ENCODE measurements at regions not wholly inside any gene's neighbourhood (a gene's known extent, or its start where the extent isn't known, plus 50 kb on each side); places are given as distances from the start of the nearest gene placed in this dataset.
"Not testable (repeated sequence)": the region's sequence is repeated elsewhere in the genome, so short reads cannot be mapped to it uniquely, and the experiment has no call there.

GRCh38 chr6:81886157-81886556 lies 133.7 kb upstream of the TENT5A start:
- Histone ChIP-seq H3K27ac (no peak overlapping the region), H3K4me1 (no peaks in the 10 kb centered on the region), H3K9me3 (no peaks in the 10 kb centered on the region), H3K27me3 (no peaks in the 10 kb centered on the region), H3K4me3 (no peak overlapping the region), H3K36me3 (no peaks in the 10 kb centered on the region)
- TF ChIP-seq, protein P1, sequence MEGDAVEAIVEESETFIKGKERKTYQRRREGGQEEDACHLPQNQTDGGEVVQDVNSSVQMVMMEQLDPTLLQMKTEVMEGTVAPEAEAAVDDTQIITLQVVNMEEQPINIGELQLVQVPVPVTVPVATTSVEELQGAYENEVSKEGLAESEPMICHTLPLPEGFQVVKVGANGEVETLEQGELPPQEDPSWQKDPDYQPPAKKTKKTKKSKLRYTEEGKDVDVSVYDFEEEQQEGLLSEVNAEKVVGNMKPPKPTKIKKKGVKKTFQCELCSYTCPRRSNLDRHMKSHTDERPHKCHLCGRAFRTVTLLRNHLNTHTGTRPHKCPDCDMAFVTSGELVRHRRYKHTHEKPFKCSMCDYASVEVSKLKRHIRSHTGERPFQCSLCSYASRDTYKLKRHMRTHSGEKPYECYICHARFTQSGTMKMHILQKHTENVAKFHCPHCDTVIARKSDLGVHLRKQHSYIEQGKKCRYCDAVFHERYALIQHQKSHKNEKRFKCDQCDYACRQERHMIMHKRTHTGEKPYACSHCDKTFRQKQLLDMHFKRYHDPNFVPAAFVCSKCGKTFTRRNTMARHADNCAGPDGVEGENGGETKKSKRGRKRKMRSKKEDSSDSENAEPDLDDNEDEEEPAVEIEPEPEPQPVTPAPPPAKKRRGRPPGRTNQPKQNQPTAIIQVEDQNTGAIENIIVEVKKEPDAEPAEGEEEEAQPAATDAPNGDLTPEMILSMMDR (IDR thresholded peaks at IDR 0.05): no peak
- no peak for DNase-seq
- intact Hi-C loops (cut with DNase I; ENCODE audit: low total_unique reads): no loop called here

DNA sequence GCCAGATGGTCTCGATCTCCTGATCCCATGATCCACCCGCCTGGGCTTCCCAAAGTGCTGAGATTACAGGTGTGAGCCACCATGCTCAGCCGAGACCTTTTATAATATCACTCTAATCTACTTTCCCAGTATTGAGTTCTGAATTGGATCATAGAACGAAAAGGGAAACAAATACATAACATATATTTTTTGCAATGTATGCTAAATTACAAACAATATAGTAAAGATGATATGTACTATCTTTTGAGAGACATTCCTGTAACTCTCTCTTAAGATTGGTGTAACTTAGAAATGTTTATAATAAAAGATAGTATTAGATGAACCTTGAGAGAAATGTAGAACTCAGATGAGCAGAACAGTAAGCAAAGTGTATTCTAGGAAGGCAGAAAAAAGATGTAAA lies 129.2 kb upstream of the TENT5A start:
- Histone ChIP-seq H3K36me3 (no peaks in the 10 kb centered on the region), H3K4me1 (no peaks in the 10 kb centered on the region), H3K27me3 (no peaks in the 10 kb centered on the region), H3K4me3 (no peak overlapping the region), H3K27ac (no peak overlapping the region), H3K9me3 (no peaks in the 10 kb centered on the region)
- intact Hi-C loops (cut with DNase I; ENCODE audit: low total_unique reads): no loop called here
- DNase-seq: no peak
- TF ChIP-seq, protein P1 (IDR thresholded peaks at IDR 0.05): no peak

DNA sequence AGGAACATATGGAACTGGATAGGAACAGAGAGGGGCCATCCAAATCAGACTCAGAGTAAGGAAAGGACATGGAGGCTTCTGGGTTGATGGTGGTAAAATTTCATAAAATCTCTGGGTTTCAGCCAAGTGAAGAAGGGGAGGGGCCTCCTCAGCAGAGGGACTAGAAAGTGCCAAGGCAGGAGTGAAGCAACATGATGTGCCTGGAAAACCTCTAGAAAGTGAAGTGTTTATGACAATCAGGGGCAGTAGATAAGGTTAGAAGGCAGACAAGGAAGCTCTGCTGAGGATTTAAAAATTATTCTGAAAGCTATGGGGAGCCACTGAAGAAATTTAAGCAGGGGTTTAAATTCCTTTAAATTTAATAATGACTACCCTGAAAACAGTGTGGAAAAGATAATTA lies 126.0 kb upstream of the TENT5A start:
- H3K4me1 ChIP-seq: no peaks in the 10 kb centered on the region
- H3K27me3 ChIP-seq: no peaks in the 10 kb centered on the region
- intact Hi-C loops (cut with DNase I; ENCODE audit: low total_unique reads): no loop called here
- H3K36me3 ChIP-seq: no peaks in the 10 kb centered on the region
- peaks cover 0 to 8% (median 0%) of the 10 kb centered on the region in 3 donors for H3K9me3 ChIP-seq
- TF ChIP-seq, protein P1 (IDR thresholded peaks at IDR 0.05): no peak
- no peak overlapping the region for H3K4me3 ChIP-seq
- no peak for DNase-seq
- H3K27ac ChIP-seq: no peak overlapping the region

DNA sequence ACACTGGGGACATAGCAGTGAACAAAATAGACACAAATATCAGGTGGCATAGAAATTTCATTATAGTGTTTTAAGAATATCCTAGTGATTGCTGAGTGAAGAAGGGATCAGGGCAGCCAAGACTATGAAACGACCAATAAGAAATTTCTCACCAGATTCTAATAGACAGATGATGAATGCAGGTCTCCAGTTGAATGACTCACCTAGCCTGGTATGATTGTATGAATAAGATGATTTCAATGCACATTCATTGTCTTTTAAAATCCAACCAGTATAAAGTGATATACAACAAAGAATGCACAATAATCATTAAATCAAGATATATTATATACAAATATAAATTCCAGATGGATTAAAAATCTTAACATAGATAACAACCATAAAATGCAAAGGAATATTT lies 124.5 kb upstream of the TENT5A start:
- H3K27ac ChIP-seq: no peak overlapping the region
- peaks cover 0 to 15% (median 0%) of the 10 kb centered on the region in 3 donors for H3K9me3 ChIP-seq
- H3K4me3 ChIP-seq: no peak overlapping the region
- no peaks in the 10 kb centered on the region for H3K36me3 ChIP-seq
- DNase-seq: no peak
- intact Hi-C loops (cut with DNase I; ENCODE audit: low total_unique reads): no loop called here
- no peaks in the 10 kb centered on the region for H3K4me1 ChIP-seq
- TF ChIP-seq, protein P1 (IDR thresholded peaks at IDR 0.05): no peak
- H3K27me3 ChIP-seq: no peaks in the 10 kb centered on the region

DNA sequence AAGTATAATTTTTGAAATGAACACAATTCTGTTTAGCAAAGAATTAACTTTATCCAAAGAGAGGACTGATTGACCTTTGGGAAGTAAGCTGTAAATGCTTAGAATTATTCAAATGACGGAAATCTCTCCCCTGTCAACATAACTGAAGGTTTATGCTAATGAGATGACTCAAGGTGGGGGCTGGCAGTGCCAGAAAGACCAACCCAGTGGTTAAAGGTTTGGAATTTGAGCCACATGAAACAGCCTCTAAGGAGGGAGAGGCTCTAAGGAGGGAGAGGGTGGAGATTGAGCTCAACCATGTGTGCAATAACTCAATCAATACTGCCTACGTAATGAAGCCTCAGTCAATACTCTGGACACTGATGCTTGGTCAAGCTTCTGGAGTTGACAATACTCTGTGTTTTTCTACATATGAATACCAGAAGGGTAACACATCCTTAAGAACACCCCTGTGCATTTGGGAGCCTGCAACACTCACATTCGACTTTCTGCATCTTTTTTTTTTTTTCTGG lies 123.4 kb upstream of the TENT5A start:
- TF ChIP-seq, protein P1 (IDR thresholded peaks at IDR 0.05): no peak
- peaks cover 0 to 21% (median 0%) of the 10 kb centered on the region in 3 donors for H3K9me3 ChIP-seq
- no peaks in the 10 kb centered on the region for H3K36me3 ChIP-seq
- intact Hi-C loops (cut with DNase I; ENCODE audit: low total_unique reads): no loop called here
- H3K4me1 ChIP-seq: no peaks in the 10 kb centered on the region
- H3K4me3 ChIP-seq: no peak overlapping the region
- no peaks in the 10 kb centered on the region for H3K27me3 ChIP-seq
- H3K27ac ChIP-seq: no peak overlapping the region
- no peak for DNase-seq

DNA sequence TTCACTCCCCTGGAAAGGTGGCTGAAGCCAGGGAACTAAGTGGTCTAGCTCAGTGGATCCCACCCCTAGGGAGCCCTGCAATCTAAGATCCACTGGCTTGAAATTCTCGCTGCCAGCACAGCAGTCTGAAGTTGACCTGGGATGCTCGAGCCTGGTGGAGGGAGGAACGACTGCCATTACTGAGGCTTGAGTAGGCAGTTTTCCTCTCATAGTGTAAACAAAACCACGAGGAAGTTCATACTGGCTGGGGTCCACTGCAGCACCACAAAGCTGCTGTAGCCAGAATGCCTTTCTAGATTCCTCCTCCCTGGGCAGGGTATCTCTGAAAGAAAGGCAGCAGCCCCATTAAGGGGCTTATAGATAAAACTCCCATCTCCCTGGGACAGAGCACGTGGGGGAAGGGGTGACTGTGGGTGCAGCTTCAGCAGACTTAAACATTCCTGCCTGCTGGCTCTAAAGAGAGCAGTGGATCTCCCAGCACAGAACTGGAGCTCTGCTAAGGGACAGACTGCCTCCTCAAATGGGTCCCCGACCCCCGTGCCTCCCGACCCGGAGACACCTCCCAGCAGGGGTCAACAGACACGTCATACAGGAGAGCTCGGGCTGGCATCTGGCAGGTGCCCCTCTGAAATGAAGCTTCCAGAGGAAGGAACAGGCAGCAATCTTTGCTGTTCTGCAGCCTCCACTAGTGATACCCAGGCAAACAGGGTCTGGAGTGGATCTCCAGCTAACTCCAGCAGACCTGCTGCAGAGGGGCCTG lies 117.4 kb upstream of the TENT5A start:
- peaks cover 0 to 21% (median 0%) of the 10 kb centered on the region in 3 donors for H3K9me3 ChIP-seq
- DNase-seq; H3K27ac ChIP-seq; intact Hi-C loops (cut with DNase I; ENCODE audit: low total_unique reads); H3K36me3 ChIP-seq; H3K4me3 ChIP-seq; H3K27me3 ChIP-seq: not testable (repeated sequence)
- H3K4me1 ChIP-seq: peaks cover 0 to 16% (median 7%) of the 10 kb centered on the region in 4 donors

Data from tibial artery (tissue), 4 donors.